ENCODE measurements at regions not wholly inside any gene's neighbourhood (a gene's known extent, or its start where the extent isn't known, plus 50 kb on each side); places are given as distances from the start of the nearest gene placed in this dataset.
A peak's percentile ranks its signal among the peaks of the same experiment; 100 is the strongest.

DNA sequence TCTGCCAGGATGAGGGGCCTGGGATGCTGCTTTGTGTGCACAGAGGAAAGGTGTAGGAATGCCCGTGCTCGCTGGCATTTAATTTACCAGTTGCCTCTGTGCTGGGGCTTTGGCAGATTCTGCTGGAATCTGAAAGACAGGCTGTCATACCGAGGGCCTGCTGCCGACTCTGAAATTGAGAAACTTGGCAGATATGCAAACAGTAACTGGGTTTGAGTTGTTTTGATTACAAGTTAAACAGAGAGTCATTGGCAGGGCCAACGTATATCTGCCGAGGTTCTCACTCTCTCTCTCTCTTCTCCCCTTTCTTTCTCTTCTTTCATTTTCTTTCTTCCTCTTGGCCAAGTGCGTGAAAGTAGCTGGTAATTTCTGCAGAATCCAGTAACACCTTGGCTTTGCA is 618.7 kb downstream of the VRK1 start:
- Mint-ChIP-seq H3K4me1 (peaks cover 18% of the 10 kb centered on the region), H3K27me3 (no peaks in the 10 kb centered on the region), H3K4me3 (no peak overlapping the region), H3K27ac (peak overlapping the region; percentile 27), H3K9me3 (no peaks in the 10 kb centered on the region), H3K36me3 (ENCODE audit: low read depth) (peaks cover 3% of the 10 kb centered on the region)
- ChIA-PET POLR2A (interaction anchor here (0.6 to 1.4 kb wide), 2 partner anchors 44 to 562 kb away, joined by 3 to 5 read pairs; no protein-coding TSS in a partner anchor), CTCF (no interaction called here)
- DNase-seq, result no peak

DNA sequence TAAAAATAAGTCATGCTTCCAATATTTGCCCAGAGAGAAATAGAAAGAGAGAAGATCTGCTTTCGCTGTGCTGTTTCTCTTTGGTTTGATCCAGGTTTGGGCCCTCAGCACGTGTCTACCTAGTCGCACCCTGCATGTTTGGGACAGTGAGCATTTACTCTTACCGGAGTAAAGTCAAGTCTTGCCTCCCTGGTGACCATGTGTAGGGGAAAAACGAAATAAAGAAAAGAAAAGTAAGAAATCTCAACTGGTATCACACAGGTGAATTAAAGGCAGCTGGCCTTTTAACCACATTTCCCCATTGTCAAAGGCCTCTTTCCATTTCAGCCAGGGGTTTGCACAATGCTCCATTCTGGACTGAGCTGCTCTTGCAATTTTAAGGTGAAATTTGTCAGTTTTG is 619.4 kb downstream of the VRK1 start:
- H3K4me1 Mint-ChIP-seq, result peaks cover 18% of the 10 kb centered on the region
- H3K36me3 Mint-ChIP-seq (ENCODE audit: low read depth), result peaks cover 3% of the 10 kb centered on the region
- ChIA-PET POLR2A (interaction anchor here (0.7 to 1.4 kb wide), 3 partner anchors 8 to 43 kb away, joined by 3 to 5 read pairs (median 3); no protein-coding TSS in a partner anchor), CTCF (no interaction called here)
- H3K27ac Mint-ChIP-seq, result peak overlapping the region; percentile 63
- no peak overlapping the region for H3K4me3 Mint-ChIP-seq
- no peak for DNase-seq
- no peaks in the 10 kb centered on the region for H3K9me3 Mint-ChIP-seq
- H3K27me3 Mint-ChIP-seq, result no peaks in the 10 kb centered on the region

DNA sequence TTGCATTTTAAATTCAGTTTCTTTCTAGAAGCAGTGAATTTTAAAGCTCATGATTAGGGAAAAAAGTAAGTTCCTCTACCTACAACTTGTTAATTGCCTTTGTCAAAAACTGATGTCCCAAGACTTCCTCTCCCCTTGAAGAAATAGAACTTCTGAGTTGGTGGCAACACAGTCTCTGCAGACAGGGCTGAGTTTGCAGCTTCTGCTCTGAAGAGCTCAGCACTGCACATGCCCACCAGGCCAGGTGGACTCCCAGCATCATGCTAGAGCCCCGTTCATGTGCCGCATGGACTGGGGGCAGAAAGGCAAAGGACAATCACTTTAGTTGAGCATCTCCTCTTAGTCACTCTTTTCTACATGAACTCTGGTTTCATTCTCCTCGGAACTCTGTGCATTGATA is 620.1 kb downstream of the VRK1 start:
- Mint-ChIP-seq H3K27me3 (no peaks in the 10 kb centered on the region), H3K27ac (no peak overlapping the region), H3K4me1 (peaks cover 18% of the 10 kb centered on the region), H3K4me3 (no peak overlapping the region), H3K36me3 (ENCODE audit: low read depth) (peaks cover 3% of the 10 kb centered on the region), H3K9me3 (no peaks in the 10 kb centered on the region)
- DNase-seq, result no peak
- CTCF ChIA-PET, result no interaction called here
- POLR2A ChIA-PET, result interaction anchor here (0.7 to 0.8 kb wide), 3 partner anchors 9 to 22 kb away, joined by 3 read pairs; no protein-coding TSS in a partner anchor

DNA sequence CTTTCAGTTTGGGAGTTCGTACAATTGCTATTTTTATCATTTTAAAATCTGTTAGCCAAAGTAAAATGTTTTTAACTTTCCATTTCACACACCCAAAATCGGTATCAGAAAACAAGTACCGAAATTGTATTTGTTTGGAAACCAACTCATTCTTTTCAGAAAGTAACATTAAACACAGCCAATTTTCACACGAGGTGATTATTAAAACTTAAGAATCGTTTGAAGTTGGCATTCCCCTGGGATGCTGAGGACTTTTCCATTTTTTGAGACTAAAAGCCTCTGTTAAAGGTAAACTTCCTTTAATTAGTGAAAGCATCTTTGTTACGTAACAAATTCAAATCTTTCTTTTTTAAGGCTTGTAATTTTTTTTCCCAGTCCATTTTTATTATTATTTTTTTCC is 623.0 kb downstream of the VRK1 start:
- peaks cover 3% of the 10 kb centered on the region for H3K36me3 Mint-ChIP-seq (ENCODE audit: low read depth)
- no peak overlapping the region for H3K27ac Mint-ChIP-seq
- CTCF ChIA-PET, result no interaction called here
- peaks cover 2% of the 10 kb centered on the region for H3K27me3 Mint-ChIP-seq
- DNase-seq, result no peak
- POLR2A ChIA-PET, result no interaction called here
- no peaks in the 10 kb centered on the region for H3K9me3 Mint-ChIP-seq
- peaks cover 18% of the 10 kb centered on the region for H3K4me1 Mint-ChIP-seq
- no peak overlapping the region for H3K4me3 Mint-ChIP-seq

DNA sequence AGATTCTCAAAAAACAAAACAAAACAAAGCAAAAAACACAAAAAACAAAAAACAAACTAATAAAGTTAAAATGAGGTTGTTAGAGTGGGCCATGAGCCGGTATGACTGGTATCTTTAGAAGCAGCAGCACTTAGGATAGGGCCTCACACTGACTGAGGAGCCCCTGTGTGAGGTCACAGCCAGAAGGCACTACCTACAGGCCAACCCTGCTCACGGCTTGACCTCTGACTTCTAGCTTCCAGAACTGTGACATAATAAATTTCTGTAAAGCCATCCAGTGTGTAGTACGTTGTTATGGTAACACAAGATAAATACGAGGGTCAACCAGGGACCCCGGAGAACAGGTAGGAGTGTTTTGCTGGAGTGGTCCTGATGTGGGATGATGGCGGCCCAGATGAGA is 629.6 kb downstream of the VRK1 start:
- DNase-seq, result no peak
- Mint-ChIP-seq H3K27me3 (peaks cover 2% of the 10 kb centered on the region), H3K4me3 (no peak overlapping the region), H3K27ac (no peak overlapping the region), H3K4me1 (no peaks in the 10 kb centered on the region), H3K36me3 (ENCODE audit: low read depth) (no peaks in the 10 kb centered on the region), H3K9me3 (no peaks in the 10 kb centered on the region)
- ChIA-PET POLR2A (no interaction called here), CTCF (no interaction called here)

DNA sequence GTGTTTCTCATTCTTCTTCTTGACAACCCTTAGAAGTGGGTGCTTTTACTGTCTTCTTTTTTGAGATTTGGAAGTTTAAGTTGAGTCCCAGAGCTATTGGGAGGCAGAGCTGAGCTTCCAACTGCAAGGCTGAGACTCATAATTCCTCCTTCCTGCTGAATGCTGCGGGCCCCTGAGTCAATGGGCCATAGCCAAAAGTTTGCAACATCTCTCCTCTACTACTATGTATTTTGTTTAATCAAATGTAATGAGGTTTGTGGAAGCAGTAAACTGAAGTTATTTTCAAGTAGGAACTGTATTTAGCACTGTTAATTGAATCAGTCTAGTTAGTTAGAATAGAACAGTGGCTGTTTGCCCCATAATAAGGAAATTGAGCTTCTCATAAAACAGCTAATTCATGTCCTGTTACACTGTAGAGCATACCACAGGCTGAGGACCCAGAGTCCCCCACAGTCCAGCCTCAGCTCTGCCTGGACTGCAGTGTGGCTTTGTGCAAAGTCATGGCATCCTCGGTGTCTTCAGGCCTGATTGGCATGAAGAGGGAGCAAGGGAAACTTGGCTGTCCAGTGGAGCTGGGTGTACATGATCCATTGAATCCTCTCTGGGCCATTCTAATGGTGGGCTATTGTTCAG is 631.7 kb downstream of the VRK1 start:
- no peak overlapping the region for H3K4me3 Mint-ChIP-seq
- no peak overlapping the region for H3K27ac Mint-ChIP-seq
- H3K4me1 Mint-ChIP-seq, result peaks cover 8% of the 10 kb centered on the region
- H3K9me3 Mint-ChIP-seq, result peaks cover 3% of the 10 kb centered on the region
- ChIA-PET CTCF (no interaction called here), POLR2A (no interaction called here)
- no peak for DNase-seq
- no peaks in the 10 kb centered on the region for H3K36me3 Mint-ChIP-seq (ENCODE audit: low read depth)
- H3K27me3 Mint-ChIP-seq, result no peaks in the 10 kb centered on the region

DNA sequence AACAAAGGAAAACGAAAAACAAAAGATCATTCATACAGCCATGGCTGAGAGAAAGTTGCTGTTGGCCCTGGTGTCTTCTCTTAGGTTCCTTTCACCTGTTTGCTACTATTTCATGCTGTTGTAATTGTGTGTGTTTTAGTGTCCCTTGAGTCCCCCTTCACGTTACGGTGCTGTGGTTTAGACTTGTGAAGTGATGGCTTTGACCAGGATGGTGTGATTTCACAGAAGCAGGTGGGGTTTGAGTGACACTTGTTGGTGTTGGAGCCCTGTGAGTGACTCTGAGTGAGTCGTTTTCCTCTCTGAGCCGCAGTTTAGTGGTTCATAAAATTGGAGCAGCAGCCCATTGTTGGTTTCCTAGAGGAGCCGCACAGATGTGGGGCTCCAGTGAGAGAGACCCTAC is 635.4 kb downstream of the VRK1 start:
- ChIA-PET CTCF (interaction anchor here (0.7 kb wide), 2 partner anchors 91 to 693 kb away, joined by 3 to 4 read pairs; no protein-coding TSS in a partner anchor), POLR2A (no interaction called here)
- DNase-seq, result no peak
- Mint-ChIP-seq H3K9me3 (peaks cover 3% of the 10 kb centered on the region), H3K27me3 (no peaks in the 10 kb centered on the region), H3K4me3 (no peak overlapping the region), H3K36me3 (ENCODE audit: low read depth) (no peaks in the 10 kb centered on the region), H3K4me1 (peaks cover 8% of the 10 kb centered on the region), H3K27ac (peak overlapping the region; percentile 41)

DNA sequence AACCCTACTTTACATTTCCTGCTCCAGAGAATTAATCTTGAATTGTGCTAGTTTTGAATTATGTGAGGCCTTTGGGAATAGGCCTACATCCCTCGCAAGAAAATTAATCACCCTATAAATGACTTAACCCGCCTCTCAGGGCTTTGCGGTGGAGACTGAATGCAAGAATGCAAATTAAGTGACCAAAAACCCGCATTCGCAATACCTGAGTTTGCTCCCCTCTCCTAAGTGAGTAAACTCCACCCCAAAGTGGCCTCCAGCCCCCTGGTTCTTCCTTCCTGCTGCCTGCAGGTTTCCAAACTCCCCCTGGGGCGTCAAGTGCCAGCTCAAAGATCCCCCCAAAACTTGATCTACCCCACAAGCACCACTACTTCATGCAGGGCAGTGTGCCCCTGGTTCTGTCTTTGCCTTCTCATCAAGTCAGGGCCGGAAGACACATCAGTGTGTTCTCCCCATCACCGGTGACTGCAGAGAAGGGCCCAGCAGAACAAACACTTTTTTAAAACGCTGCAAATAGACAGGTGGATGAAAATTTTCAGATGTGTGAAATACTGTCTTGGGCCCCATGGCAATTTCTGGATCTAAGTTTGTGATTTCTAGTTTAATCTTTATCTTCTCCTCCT is 644.7 kb downstream of the VRK1 start:
- peak overlapping the region; percentile 92 for H3K27ac Mint-ChIP-seq

DNA sequence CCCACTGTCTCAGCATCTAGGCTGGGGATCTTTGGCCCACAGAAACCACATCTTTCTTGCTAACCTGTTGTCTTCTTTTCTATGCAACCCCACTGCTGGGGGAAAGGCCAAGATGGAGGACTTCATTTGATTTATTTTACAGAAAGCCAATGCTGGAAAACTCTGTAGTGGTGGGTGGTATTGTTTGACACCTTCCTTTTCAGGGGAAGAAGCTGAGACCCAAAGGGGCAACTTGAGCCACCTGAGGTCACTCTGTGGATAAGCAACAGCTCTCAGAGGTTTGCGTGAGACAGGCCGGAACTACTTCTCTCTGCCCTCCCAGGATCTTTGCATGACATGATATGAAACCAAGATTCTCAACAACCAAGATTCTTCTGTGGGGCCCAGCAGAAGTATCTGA is 645.2 kb downstream of the VRK1 start:
- H3K36me3 Mint-ChIP-seq (ENCODE audit: low read depth), result peaks cover 8% of the 10 kb centered on the region
- peak overlapping the region; percentile 6 for H3K4me3 Mint-ChIP-seq
- peak overlapping the region; percentile 92 for H3K27ac Mint-ChIP-seq
- no peaks in the 10 kb centered on the region for H3K27me3 Mint-ChIP-seq
- ChIA-PET CTCF (interaction anchor here (1.3 to 1.7 kb wide), 2 partner anchors 9 to 16 kb away, joined by 4 to 8 read pairs; no protein-coding TSS in a partner anchor), POLR2A (interaction anchor here (0.7 to 3.0 kb wide), 6 partner anchors 14 to 161 kb away, joined by 3 to 22 read pairs (median 5); no protein-coding TSS in a partner anchor)
- peaks cover 3% of the 10 kb centered on the region for H3K9me3 Mint-ChIP-seq
- H3K4me1 Mint-ChIP-seq, result peaks cover 41% of the 10 kb centered on the region
- DNase-seq, result peak; percentile 42

More for the DNA sequence above, 644.7 kb downstream of the VRK1 start:
- peaks cover 8% of the 10 kb centered on the region for H3K36me3 Mint-ChIP-seq (ENCODE audit: low read depth)
- peaks cover 3% of the 10 kb centered on the region for H3K9me3 Mint-ChIP-seq
- H3K4me3 Mint-ChIP-seq, result no peak overlapping the region
- H3K4me1 Mint-ChIP-seq, result peaks cover 41% of the 10 kb centered on the region
- no peaks in the 10 kb centered on the region for H3K27me3 Mint-ChIP-seq
- POLR2A ChIA-PET, result interaction anchor here (0.7 to 2.5 kb wide), 6 partner anchors 15 to 161 kb away, joined by 3 to 22 read pairs (median 5); no protein-coding TSS in a partner anchor
- CTCF ChIA-PET, result interaction anchor here (1.3 to 1.7 kb wide), 2 partner anchors 10 to 17 kb away, joined by 4 to 8 read pairs; no protein-coding TSS in a partner anchor
- no peak for DNase-seq

DNA sequence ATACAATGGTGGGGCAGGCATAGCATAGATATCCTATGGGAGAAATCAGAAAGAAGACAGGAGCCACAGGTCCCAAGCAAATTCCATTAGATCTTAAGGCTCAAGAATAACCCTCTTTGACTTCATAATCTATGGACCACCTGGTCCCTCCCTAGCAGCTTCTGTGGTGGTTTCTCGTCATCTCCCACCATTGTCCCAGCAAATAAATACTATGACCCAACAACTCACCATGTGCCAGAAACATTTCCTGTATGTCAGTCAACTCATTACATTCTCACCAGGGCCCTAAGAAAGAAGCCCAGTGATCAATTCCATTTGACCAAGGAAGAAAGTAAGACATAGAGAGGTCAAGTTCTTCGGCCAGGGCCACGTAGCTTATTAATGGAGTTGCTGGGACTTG is 646.2 kb downstream of the VRK1 start:
- Mint-ChIP-seq H3K4me3 (no peak overlapping the region), H3K27ac (peak overlapping the region; percentile 92), H3K27me3 (no peaks in the 10 kb centered on the region), H3K9me3 (peaks cover 3% of the 10 kb centered on the region), H3K36me3 (ENCODE audit: low read depth) (peaks cover 8% of the 10 kb centered on the region), H3K4me1 (peaks cover 41% of the 10 kb centered on the region)
- DNase-seq, result no peak
- ChIA-PET POLR2A (interaction anchor here (1.2 to 3.0 kb wide), 5 partner anchors 13 to 160 kb away, joined by 4 to 22 read pairs (median 5); no protein-coding TSS in a partner anchor), CTCF (interaction anchor here (1.7 to 2.2 kb wide), 2 partner anchors 8 to 14 kb away, joined by 8 to 12 read pairs; no protein-coding TSS in a partner anchor)

DNA sequence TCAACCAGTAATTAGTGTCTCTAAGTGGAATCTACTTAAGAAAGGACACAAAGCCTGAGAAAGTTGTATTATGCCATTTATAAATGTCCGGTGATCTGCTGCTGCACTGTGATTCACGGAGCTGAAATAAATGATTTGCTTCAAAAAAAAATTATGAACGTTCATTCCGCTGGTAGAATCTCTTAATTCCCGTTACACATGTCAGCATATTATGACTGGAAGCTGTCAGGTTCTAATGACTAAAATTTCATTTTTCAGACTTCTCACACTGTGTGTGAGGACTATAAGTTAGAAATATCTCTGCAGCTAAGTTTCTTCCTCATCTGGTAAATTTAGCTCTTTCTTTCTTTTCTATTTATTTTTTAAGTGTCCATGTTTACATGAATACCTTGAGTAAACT is 647.1 kb downstream of the VRK1 start:
- H3K4me1 Mint-ChIP-seq, result peaks cover 41% of the 10 kb centered on the region
- POLR2A ChIA-PET, result interaction anchor here (2.5 to 3.0 kb wide), 2 partner anchors 12 to 15 kb away, joined by 11 to 22 read pairs; no protein-coding TSS in a partner anchor
- H3K36me3 Mint-ChIP-seq (ENCODE audit: low read depth), result peaks cover 8% of the 10 kb centered on the region
- no peak overlapping the region for H3K27ac Mint-ChIP-seq
- CTCF ChIA-PET, result interaction anchor here (2.2 kb wide), 1 partner anchor 13 kb away, joined by 12 read pairs; no protein-coding TSS in a partner anchor
- no peak for DNase-seq
- peaks cover 3% of the 10 kb centered on the region for H3K9me3 Mint-ChIP-seq
- H3K27me3 Mint-ChIP-seq, result no peaks in the 10 kb centered on the region
- no peak overlapping the region for H3K4me3 Mint-ChIP-seq

DNA sequence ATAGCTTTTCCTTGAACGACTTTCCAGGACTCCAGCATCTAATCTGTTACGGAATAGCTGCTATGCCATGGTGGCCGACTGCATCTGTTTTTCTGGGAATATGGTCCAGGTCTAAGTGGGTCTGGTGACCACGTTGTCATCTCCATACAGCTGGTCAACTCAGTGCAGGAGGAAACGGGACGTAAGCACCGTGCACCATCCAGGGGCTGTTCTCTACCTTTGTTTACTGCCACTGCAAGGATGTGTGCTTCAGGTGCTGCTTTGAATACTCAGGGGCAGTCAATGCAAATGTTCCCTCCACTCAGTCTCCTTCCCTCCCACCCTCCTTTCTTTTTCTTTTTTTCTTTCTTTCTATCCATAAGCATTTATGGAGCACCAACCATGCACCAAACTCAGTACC is 648.2 kb downstream of the VRK1 start:
- H3K27me3 Mint-ChIP-seq, result no peaks in the 10 kb centered on the region
- CTCF ChIA-PET, result interaction anchor here (2.2 kb wide), 1 partner anchor 12 kb away, joined by 12 read pairs; no protein-coding TSS in a partner anchor
- peaks cover 38% of the 10 kb centered on the region for H3K4me1 Mint-ChIP-seq
- peaks cover 3% of the 10 kb centered on the region for H3K9me3 Mint-ChIP-seq
- no peak overlapping the region for H3K4me3 Mint-ChIP-seq
- POLR2A ChIA-PET, result interaction anchor here (0.9 to 3.0 kb wide), 2 partner anchors 11 to 13 kb away, joined by 3 to 11 read pairs; no protein-coding TSS in a partner anchor
- peaks cover 8% of the 10 kb centered on the region for H3K36me3 Mint-ChIP-seq (ENCODE audit: low read depth)
- no peak for DNase-seq
- H3K27ac Mint-ChIP-seq, result no peak overlapping the region

DNA sequence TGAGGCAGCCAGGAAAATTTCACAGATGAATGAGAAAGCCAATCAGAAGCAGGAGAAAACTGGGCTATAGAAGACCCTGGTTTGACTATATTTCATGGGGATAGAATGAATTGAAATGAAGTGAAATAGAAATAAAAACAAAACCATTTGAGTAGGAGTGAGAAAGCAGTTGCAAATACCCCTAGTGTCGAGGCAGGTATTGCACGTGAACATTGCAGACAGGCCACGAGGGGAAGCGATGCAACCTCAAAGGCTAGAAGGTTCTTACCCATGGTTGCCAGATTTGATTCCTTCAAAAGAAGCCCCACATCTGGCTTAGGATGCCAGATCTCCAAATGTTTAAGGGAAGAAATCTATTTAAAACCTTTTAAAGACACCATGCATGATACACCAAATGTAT is 648.9 kb downstream of the VRK1 start:
- DNase-seq, result no peak
- Mint-ChIP-seq H3K4me1 (peaks cover 35% of the 10 kb centered on the region), H3K36me3 (ENCODE audit: low read depth) (peaks cover 8% of the 10 kb centered on the region), H3K27me3 (no peaks in the 10 kb centered on the region), H3K4me3 (no peak overlapping the region), H3K27ac (no peak overlapping the region), H3K9me3 (peaks cover 3% of the 10 kb centered on the region)
- ChIA-PET CTCF (no interaction called here), POLR2A (interaction anchor here (1.5 kb wide), 1 partner anchor 11 kb away, joined by 13 read pairs; no protein-coding TSS in a partner anchor)
